ENCODE measurements at regions not wholly inside any gene's neighbourhood (a gene's known extent, or its start where the extent isn't known, plus 50 kb on each side); places are given as distances from the start of the nearest gene placed in this dataset.

- intact Hi-C loops (cut with DNase I) = no loop called here
- no peak for ATAC-seq
These were observed 155.0 kb downstream of the QDPR start for GRCh38 chr4:17356926-17357325.

GRCh38 chr4:17352357-17352756, 159.5 kb downstream of the QDPR start:
- Histone ChIP-seq H3K36me3 (replicated peaks in 1 of 2; ENCODE audit: insufficient read depth in 1 of 2, low read depth in 2 of 2) (no peaks in the 10 kb centered on the region), H3K4me1 (no peaks in the 10 kb centered on the region), H3K9me3 (no peaks in the 10 kb centered on the region), H3K4me3 (no peak overlapping the region), H3K27ac (no peak overlapping the region), H3K27me3 (no peaks in the 10 kb centered on the region)
- TF ChIP-seq POLR2A (IDR thresholded peaks at IDR 0.05) = no peak
- no peak for TF ChIP-seq CTCF (IDR thresholded peaks at IDR 0.05)
- DNase-seq (no peak), ATAC-seq (no peak)
- intact Hi-C loops (cut with DNase I) = no loop called here
- WGBS, 2 donors = 66 to 74% methylated on average over 5 of the region's 5 CpGs

More at GRCh38 chr4:17356926-17357325, 155.0 kb downstream of the QDPR start:
- Histone ChIP-seq H3K4me1 (no peaks in the 10 kb centered on the region), H3K36me3 (replicated peaks in 1 of 2; ENCODE audit: insufficient read depth in 1 of 2, low read depth in 2 of 2) (no peaks in the 10 kb centered on the region), H3K27ac (no peak overlapping the region), H3K4me3 (no peak overlapping the region), H3K27me3 (no peaks in the 10 kb centered on the region), H3K9me3 (no peaks in the 10 kb centered on the region)
- no peak for DNase-seq
- TF ChIP-seq CTCF (IDR thresholded peaks at IDR 0.05) = no peak
- no peak for TF ChIP-seq POLR2A (IDR thresholded peaks at IDR 0.05)
- 29 to 30% methylated on average over 3 of the region's 3 CpGs for WGBS, 2 donors

GRCh38 chr4:17347445-17347844, 164.4 kb downstream of the QDPR start:
- H3K36me3 ChIP-seq (replicated peaks in 1 of 2; ENCODE audit: insufficient read depth in 1 of 2, low read depth in 2 of 2) = no peaks in the 10 kb centered on the region
- H3K4me1 ChIP-seq = no peaks in the 10 kb centered on the region
- H3K4me3 ChIP-seq = no peak overlapping the region
- H3K9me3 ChIP-seq = no peaks in the 10 kb centered on the region
- peak in 2 of 4 donors; percentile 7 to 17 for DNase-seq
- peak in 5 of 7 experiments; percentile 21 to 39 (median 37) for TF ChIP-seq CTCF (IDR thresholded peaks at IDR 0.05)
- no peak for TF ChIP-seq POLR2A (IDR thresholded peaks at IDR 0.05)
- ATAC-seq = no peak
- intact Hi-C loops (cut with DNase I) = no loop called here
- 28 to 46% methylated on average over 2 of the region's 2 CpGs for WGBS, 2 donors
- no peaks in the 10 kb centered on the region for H3K27me3 ChIP-seq
- no peak overlapping the region for H3K27ac ChIP-seq

DNA sequence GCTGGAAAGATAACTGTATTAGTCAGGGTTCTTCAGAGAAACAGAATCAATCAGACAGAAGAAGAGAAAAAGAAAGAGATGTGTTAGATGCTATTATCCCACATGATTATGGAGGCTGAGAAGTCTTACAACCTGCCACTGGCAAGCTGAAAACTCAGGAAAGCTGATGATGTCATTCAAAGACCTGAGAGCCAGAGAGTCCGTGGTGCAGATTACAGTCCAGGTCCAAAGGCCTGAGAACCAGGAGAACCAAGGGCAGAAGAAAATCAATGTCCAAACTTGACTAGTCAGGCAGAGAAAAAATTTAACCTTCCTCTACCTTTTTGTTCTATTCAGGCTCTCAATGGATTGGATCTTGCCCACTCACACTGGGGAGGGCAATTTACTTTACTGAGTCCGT, 172.5 kb downstream of the QDPR start:
- Histone ChIP-seq H3K9me3 (no peaks in the 10 kb centered on the region), H3K27ac (no peak overlapping the region), H3K4me1 (no peaks in the 10 kb centered on the region), H3K27me3 (no peaks in the 10 kb centered on the region), H3K36me3 (replicated peaks in 1 of 2; ENCODE audit: insufficient read depth in 1 of 2, low read depth in 2 of 2) (no peaks in the 10 kb centered on the region), H3K4me3 (no peak overlapping the region)
- 43 to 54% methylated on average over 2 of the region's 2 CpGs for WGBS, 2 donors
- no peak for TF ChIP-seq CTCF (IDR thresholded peaks at IDR 0.05)
- TF ChIP-seq POLR2A (IDR thresholded peaks at IDR 0.05) = no peak
- intact Hi-C loops (cut with DNase I) = no loop called here
- DNase-seq = no peak
- ATAC-seq = no peak

DNA sequence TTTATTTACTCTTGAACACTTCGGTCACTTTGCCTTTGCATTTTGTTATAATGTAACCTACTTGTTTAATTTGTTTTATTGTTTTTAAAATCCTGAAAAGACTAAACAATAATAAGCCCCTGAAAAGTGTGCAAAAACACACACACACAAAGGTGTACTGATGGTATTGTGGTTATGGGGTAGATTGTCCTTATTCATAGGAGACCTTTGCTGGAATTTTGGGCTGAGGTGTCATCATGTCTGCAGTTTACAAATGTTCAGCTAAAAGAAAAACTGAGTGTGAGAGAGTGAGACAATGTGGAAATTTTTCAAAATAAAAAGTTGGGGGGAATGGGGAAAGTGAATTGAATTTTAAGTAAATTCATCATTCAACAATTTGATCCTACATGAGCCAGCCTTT, 174.9 kb downstream of the QDPR start:
- DNase-seq (no peak), ATAC-seq (no peak)
- H3K4me3 ChIP-seq = no peak overlapping the region
- TF ChIP-seq CTCF (IDR thresholded peaks at IDR 0.05) (no peak), POLR2A (IDR thresholded peaks at IDR 0.05) (no peak)
- WGBS, 2 donors = 63 to 64% methylated on average over 1 of the region's 1 CpG
- no peak overlapping the region for H3K27ac ChIP-seq
- intact Hi-C loops (cut with DNase I) = no loop called here
- no peaks in the 10 kb centered on the region for H3K27me3 ChIP-seq
- no peaks in the 10 kb centered on the region for H3K9me3 ChIP-seq
- H3K36me3 ChIP-seq (replicated peaks in 1 of 2; ENCODE audit: insufficient read depth in 1 of 2, low read depth in 2 of 2) = no peaks in the 10 kb centered on the region
- H3K4me1 ChIP-seq = no peaks in the 10 kb centered on the region

All from body of pancreas (tissue), 4 donors.